IPS DF 6.9 (cell line): ENCODE measurements at regions not wholly inside any gene's neighbourhood (a gene's known extent, or its start where the extent isn't known, plus 50 kb on each side); places are given as distances from the start of the nearest gene placed in this dataset.

Experiments
- DNase-seq: peaks from one replicate; pipeline ENCODE4 v3.0.0-alpha.2; 2013; ENCODE audit warnings: low read depth, low spot score
- H3K27ac ChIP-seq: one replicate; pipeline ENCODE4 v1.5.1; 2013; ENCODE audit warnings: low read length, control low read depth
- H3K27me3 ChIP-seq: 2 replicates; pipeline ENCODE4 v1.6.1; 2013; ENCODE audit warnings: mild to moderate bottlenecking, low read length; ENCODE audit not compliant: control insufficient read depth, insufficient read depth
- H3K36me3 ChIP-seq: 2 replicates; pipeline ENCODE4 v1.6.1; 2013; ENCODE audit warnings: low read length; ENCODE audit not compliant: control insufficient read depth, insufficient read depth
- H3K4me1 ChIP-seq: 2 replicates; pipeline ENCODE4 v1.6.1; 2013; ENCODE audit warnings: low read length; ENCODE audit not compliant: control insufficient read depth, insufficient read depth
- H3K4me3 ChIP-seq: 2 replicates; pipeline ENCODE4 v1.5.1; 2013; ENCODE audit warnings: mild to moderate bottlenecking, low read length
- H3K9me3 ChIP-seq: 2 replicates; pipeline ENCODE4 v1.6.1; 2013; ENCODE audit warnings: low read length, inconsistent platforms; ENCODE audit not compliant: control insufficient read depth, insufficient read depth
- WGBS: extraction: QIAGEN DNeasy Blood & Tissue Kit; methylation state at CpG from one replicate; pipeline ENCODE4 v1.1.7; 2013; ENCODE audit warnings: mixed read lengths, missing lambda C conversion rate; ENCODE audit not compliant: insufficient read length, insufficient coverage; 5-methylcytosine and 5-hydroxymethylcytosine counted together

DNA sequence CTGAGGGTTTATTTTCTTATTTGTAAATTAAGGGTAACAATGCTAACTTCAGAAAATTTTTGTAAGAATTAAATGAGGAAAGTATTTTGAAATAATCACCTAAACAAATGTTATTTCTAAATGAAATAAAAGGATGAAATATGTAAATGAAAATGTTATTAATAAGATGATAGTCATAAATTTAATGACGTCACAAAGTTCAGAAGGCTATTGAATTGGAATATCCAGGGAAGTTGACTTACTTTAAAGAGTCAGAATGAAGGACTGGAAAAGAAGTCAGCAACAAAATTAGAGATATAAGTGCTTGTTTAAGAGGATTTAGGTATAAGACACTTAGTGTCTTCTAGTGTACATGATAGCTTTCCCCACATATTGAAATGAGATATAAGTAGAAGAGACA lies 732.6 kb upstream of the CDH7 start:
- Histone ChIP-seq H3K27ac (no peak overlapping the region), H3K27me3 (no peaks in the 10 kb centered on the region), H3K4me1 (no peaks in the 10 kb centered on the region), H3K36me3 (no peaks in the 10 kb centered on the region), H3K9me3 (no peaks in the 10 kb centered on the region), H3K4me3 (no peak overlapping the region)
- DNase-seq: no peak
- WGBS: 100% methylated on average over 1 of the region's 1 CpG

DNA sequence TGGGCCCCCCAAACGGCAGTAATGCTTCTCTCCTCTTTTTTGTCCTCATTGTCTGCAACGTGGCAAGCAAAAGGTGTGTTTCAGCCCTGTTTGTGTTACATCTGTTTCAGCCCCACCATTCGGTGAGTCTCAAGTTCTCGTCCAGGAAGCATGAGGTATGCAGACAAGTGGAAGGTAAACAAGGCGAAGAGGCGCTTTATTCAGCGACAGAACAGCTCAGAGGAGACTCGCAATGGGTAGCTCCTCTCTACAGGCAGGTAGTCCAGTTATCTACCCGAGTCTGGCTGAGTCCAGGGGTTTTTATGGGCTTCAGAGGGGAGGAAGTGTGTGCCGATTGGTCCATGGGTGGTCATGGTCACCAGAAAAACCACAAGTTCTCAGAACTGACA lies 733.4 kb upstream of the CDH7 start:
- H3K27ac ChIP-seq: no peak overlapping the region
- H3K36me3 ChIP-seq: no peaks in the 10 kb centered on the region

DNA sequence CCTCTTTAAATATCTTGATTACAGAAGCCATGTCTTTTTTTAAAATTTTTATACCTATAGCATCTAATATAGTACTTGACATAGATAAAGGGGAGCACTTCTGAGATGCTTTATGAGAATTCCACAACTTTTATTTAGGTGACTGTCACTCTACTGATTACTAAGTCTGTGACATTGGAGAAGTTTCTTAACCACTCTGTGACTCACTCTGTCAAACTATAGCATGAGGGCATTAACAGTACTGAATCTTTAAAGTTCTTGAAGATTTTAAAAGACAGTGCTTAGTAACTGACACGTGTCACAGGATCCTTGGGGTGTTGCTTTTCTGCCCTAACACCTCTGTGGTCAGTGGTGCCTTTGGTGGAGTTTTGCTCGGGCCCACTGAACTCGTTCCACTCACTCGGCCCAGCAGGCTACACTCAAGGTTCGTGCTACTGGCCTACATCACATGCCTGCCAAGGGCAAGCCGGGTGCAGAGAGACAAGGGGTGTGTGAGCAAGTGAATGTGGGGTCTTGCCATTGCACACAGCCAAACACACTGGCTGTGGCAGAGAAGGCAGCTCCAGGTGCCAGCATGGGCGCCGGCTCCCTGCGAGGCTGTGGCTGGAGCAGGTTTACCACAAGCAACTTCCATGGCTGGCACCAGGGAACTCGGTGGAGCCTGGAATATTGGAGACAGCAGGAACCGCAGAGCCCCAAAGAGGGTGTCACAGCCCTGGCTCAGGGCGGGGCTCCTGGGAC lies 734.0 kb upstream of the CDH7 start:
- no CpG with 5 or more reads among the region's 12 CpGs for WGBS
- DNase-seq: no peak

More for the DNA sequence above, 733.4 kb upstream of the CDH7 start:
- WGBS: no CpG with 5 or more reads among the region's 10 CpGs
- H3K27me3 ChIP-seq: no peaks in the 10 kb centered on the region
- no peaks in the 10 kb centered on the region for H3K4me1 ChIP-seq
- no peak for DNase-seq
- H3K9me3 ChIP-seq: no peaks in the 10 kb centered on the region
- H3K4me3 ChIP-seq: no peak overlapping the region

DNA sequence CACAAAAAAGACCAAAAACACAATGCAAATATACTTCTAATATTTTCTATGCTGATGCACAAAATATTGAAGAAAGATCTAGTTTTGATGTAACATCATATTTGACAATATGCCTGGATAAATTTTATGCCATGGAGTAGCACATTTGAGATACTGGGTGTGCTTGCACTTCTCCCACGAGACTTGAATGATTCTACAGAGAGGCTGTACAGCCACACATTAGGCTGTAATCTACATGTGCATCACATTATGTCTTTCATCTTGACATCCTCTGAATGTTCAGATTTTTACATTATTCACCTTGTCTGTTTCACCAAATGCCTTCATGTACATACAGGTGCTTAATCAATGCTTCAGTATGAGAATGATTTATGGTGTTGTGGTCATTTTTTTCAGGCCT lies 756.4 kb upstream of the CDH7 start:
- H3K36me3 ChIP-seq: no peaks in the 10 kb centered on the region
- no peak overlapping the region for H3K4me3 ChIP-seq
- no peaks in the 10 kb centered on the region for H3K9me3 ChIP-seq
- WGBS: no CpG with 5 or more reads among the region's 1 CpG
- no peak for DNase-seq
- no peaks in the 10 kb centered on the region for H3K4me1 ChIP-seq
- H3K27ac ChIP-seq: no peak overlapping the region
- H3K27me3 ChIP-seq: no peaks in the 10 kb centered on the region

More for the DNA sequence above, 734.0 kb upstream of the CDH7 start:
- Histone ChIP-seq H3K4me3 (no peak overlapping the region), H3K9me3 (no peaks in the 10 kb centered on the region), H3K27me3 (no peaks in the 10 kb centered on the region), H3K4me1 (no peaks in the 10 kb centered on the region), H3K36me3 (no peaks in the 10 kb centered on the region), H3K27ac (no peak overlapping the region)

DNA sequence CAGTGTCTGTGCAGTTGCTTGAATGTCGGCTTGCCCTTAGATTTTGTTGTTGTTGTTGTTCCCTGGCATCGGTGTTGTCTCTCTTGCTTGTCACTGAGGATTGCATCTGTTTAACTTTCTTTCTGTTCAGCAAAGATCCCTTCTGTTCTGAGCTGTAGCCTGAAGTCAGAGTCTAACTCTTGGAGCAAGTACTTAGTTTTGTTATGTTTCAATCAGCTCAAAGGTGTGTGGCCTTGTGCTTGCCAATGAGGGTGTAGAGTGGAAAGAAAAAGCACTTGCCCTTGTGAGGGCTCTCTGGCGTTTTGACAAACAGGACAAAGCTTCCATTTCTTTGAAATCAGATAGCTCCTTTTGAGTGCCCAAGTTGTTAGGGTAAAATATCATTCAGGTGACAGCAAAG lies 757.1 kb upstream of the CDH7 start:
- Histone ChIP-seq H3K27me3 (no peaks in the 10 kb centered on the region), H3K4me3 (no peak overlapping the region), H3K4me1 (no peaks in the 10 kb centered on the region), H3K36me3 (no peaks in the 10 kb centered on the region), H3K9me3 (no peaks in the 10 kb centered on the region), H3K27ac (no peak overlapping the region)
- no peak for DNase-seq
- WGBS: no CpG with 5 or more reads among the region's 3 CpGs

DNA sequence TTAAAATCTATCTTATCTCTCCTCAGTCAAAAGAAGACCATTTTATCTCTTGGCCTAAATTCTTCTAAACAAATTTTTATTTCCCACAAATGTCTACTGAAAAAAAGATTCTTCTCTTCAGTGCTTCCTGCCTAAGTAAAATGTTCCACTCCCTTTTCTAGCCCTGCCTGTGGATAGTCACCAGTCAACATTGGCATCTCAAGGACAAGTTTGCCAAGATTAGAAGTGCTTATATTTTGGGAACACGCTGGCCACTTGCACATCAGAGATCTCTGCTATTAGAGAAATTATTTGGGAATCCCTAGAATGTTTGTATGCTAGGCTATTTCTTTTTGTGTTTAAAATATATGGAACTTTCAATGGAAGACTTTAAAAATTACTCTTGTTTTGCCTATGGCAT lies 758.2 kb upstream of the CDH7 start:
- H3K4me3 ChIP-seq: no peak overlapping the region
- H3K9me3 ChIP-seq: no peaks in the 10 kb centered on the region
- no peaks in the 10 kb centered on the region for H3K4me1 ChIP-seq
- DNase-seq: no peak
- WGBS: no CpG with 5 or more reads among the region's 1 CpG
- no peaks in the 10 kb centered on the region for H3K27me3 ChIP-seq
- H3K27ac ChIP-seq: no peak overlapping the region
- no peaks in the 10 kb centered on the region for H3K36me3 ChIP-seq

DNA sequence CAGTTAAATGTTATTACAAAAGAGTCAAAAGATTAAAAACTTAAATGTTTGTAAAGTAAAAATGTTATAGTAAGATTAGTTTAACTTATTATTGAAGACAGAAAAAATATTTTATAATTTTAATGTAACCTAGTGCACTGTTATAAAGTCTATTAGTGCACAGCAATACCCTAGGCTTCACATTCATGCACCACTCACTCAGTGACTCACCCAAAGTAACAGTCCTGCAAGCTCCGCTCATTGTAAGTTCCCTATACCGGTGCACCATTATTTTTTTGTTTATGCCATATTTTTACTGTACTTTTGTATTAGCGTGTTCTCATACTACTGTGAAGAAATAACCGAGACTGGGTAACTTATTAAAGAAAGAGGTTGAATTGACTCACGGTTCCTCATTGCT lies 759.7 kb upstream of the CDH7 start:
- Histone ChIP-seq H3K4me3 (no peak overlapping the region), H3K9me3 (no peaks in the 10 kb centered on the region), H3K4me1 (no peaks in the 10 kb centered on the region), H3K27ac (no peak overlapping the region), H3K27me3 (no peaks in the 10 kb centered on the region), H3K36me3 (no peaks in the 10 kb centered on the region)
- no CpG with 5 or more reads among the region's 5 CpGs for WGBS
- DNase-seq: no peak

DNA sequence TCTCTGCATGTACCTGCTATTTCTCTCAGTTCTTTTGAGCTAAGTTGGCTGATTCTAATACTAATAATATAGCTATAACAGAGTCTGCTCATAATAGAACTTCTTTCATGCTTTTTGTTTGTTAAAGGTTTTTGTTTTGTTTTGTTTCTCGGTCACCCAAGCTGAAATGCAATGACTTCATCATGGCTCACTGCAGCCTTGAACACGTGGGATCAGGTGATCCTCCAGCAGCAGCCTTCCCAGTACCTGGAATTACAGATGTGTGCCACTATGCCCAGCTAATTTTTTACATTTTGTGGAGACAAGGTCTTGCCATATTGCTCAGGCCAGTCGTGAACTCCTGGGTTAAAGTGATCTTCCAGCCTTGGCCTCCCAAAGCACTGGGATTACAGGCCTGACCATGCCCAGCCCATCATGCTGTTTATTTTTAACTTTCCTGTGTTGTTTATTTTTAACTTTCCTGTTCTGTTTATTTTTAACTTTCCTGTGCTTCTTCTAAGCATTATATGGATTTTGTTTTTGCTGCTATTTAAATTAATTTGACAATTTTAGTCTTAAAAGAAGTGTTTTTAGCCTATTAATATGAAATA lies 763.8 kb upstream of the CDH7 start:
- no peaks in the 10 kb centered on the region for H3K4me1 ChIP-seq
- no CpG with 5 or more reads among the region's 3 CpGs for WGBS
- H3K4me3 ChIP-seq: no peak overlapping the region
- no peaks in the 10 kb centered on the region for H3K27me3 ChIP-seq
- no peaks in the 10 kb centered on the region for H3K36me3 ChIP-seq
- H3K27ac ChIP-seq: no peak overlapping the region
- no peaks in the 10 kb centered on the region for H3K9me3 ChIP-seq
- DNase-seq: no peak

DNA sequence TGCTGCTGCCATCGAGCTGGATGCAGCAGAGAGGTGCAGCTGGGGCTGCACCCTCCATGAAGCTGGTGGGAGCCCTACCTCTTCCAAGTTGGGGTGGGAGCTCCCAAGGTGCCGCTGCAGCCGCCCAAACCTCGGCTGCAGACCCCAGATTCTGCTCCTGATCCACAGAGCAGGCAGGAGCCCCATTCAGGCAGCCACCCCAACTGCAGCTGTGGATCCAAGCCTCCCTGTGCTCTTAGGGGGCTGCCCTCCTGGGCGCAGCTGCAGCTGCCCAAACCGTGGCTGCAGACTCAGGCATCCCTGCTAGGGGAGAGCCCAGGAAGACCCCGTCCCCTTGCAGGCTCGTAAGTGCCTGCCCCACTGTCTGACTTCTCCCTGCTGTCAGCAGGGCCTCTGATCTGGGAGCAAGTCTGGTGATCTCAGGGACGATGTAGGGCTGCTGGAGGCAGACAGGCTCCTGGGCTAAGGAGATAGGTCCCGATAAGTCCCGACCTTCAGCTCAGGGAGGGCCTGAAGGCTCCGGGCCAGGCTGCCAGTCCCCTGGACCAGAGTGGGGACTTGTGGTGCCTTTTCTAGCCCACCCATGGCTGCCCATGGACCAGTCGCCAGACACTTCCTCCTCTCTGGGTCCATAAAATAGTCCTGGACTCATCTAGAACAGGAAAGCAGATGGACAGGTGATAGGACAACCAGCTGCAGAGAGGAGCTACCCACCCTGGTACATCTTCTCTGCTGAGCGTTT lies 767.1 kb upstream of the CDH7 start:
- WGBS: no CpG with 5 or more reads among the region's 14 CpGs
- no peaks in the 10 kb centered on the region for H3K9me3 ChIP-seq
- H3K27me3 ChIP-seq: no peaks in the 10 kb centered on the region
- H3K36me3 ChIP-seq: no peaks in the 10 kb centered on the region
- no peak overlapping the region for H3K27ac ChIP-seq
- H3K4me3 ChIP-seq: no peak overlapping the region
- no peak for DNase-seq
- no peaks in the 10 kb centered on the region for H3K4me1 ChIP-seq

DNA sequence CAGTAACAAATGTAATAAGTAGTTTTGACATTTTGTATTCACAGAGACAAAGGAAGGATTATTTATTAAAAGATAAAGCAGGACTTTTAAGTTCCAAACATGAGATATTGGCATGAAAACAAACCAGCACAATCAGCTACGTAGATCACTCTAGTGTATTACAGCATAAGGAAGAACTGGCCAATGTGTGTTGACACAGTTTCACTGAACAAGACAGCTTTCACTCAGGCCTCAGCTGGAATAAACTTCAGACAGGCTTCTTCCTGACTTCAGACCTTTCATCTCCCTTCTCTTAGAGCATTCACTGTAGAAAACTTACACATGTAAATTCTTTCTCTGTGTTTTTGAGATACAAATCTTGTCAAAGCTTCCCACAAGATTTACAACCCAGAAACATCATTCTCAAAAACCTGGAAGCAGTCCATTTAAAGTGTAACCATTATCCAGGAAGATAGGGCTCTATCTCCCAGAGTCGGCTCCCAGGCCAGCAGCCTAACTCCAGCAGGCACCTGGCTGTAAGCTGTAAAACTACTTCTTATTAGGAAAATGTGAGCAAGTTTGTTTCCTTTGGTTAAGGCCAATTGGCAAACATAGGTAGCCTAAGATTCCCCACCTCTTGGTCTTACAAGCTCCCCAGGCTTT lies 768.3 kb upstream of the CDH7 start:
- Histone ChIP-seq H3K4me1 (no peaks in the 10 kb centered on the region), H3K36me3 (no peaks in the 10 kb centered on the region), H3K4me3 (no peak overlapping the region), H3K9me3 (no peaks in the 10 kb centered on the region), H3K27ac (no peak overlapping the region), H3K27me3 (no peaks in the 10 kb centered on the region)
- no CpG with 5 or more reads among the region's 2 CpGs for WGBS
- DNase-seq: no peak
